ENCODE measurements at regions not wholly inside any gene's neighbourhood (a gene's known extent, or its start where the extent isn't known, plus 50 kb on each side); places are given as distances from the start of the nearest gene placed in this dataset.

DNA sequence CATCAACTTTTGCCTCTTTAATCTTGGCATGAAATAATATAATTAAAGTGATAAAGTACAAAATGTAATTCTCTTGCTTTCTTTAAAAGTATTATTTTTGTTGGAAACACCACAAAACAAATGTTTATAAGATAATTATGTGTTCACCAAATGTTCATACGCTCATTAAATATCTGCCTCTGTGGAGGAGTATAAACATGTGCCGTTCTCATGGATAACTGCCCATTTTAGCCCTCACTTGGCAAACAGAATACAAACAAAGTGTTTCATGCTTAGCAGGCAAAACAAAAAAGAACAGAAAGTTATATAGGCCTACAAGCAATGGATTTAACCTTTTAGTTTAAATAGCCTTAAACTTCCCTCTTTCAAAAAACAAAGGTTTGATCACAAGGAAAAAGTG lies 800.5 kb upstream of the DIAPH2 start:
- TF ChIP-seq EZH2 (IDR thresholded peaks at IDR 0.05; ENCODE audit: borderline replicate concordance, low read depth, low read length, poor library complexity, severe bottlenecking): no peak
- TF ChIP-seq, protein P1, sequence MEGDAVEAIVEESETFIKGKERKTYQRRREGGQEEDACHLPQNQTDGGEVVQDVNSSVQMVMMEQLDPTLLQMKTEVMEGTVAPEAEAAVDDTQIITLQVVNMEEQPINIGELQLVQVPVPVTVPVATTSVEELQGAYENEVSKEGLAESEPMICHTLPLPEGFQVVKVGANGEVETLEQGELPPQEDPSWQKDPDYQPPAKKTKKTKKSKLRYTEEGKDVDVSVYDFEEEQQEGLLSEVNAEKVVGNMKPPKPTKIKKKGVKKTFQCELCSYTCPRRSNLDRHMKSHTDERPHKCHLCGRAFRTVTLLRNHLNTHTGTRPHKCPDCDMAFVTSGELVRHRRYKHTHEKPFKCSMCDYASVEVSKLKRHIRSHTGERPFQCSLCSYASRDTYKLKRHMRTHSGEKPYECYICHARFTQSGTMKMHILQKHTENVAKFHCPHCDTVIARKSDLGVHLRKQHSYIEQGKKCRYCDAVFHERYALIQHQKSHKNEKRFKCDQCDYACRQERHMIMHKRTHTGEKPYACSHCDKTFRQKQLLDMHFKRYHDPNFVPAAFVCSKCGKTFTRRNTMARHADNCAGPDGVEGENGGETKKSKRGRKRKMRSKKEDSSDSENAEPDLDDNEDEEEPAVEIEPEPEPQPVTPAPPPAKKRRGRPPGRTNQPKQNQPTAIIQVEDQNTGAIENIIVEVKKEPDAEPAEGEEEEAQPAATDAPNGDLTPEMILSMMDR (conservative IDR thresholded peaks at IDR 0.05; ENCODE audit: low read depth, low read length): no peak

All from A673 (cell line).